ENCODE measurements at regions not wholly inside any gene's neighbourhood (a gene's known extent, or its start where the extent isn't known, plus 50 kb on each side); places are given as distances from the start of the nearest gene placed in this dataset.

DNA sequence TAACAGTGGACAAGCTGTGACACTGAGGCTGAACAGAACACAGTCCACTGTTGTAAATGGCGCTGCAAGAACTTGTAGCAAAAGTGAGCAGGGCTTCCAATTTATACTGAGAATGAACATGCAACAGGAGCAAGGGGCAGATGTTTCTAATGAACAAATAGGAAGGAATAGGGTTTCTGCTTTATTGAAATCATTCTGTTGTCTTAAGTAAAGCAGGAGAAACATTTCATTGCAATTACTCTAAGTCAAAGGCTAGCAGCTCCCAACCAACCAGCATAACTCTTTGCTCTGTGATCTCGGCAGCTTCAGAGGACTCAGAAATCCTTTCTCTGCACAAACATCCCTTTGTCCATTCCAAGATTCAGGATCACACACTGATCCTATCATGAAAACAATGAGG, 236.2 kb upstream of the PRSS58 start:
- no peaks in the 10 kb centered on the region for H4K20me1 ChIP-seq (ENCODE audit: insufficient read depth, low read length)
- H3K4me2 ChIP-seq (ENCODE audit: low read depth, low read length) = no peak overlapping the region
- no peaks in the 10 kb centered on the region for H3K79me2 ChIP-seq (ENCODE audit: insufficient read depth, low read length)
- H3K27ac ChIP-seq (ENCODE audit: extremely low read length, insufficient read depth, low read length) = no peak overlapping the region
- 20% methylated on average over 2 of the region's 2 CpGs for WGBS (ENCODE audit: low lambda C conversion rate)
- H2AFZ ChIP-seq (ENCODE audit: low read length) = no peak overlapping the region
- DNase-seq (ENCODE audit: low spot score) (no peak), ATAC-seq (no peak), FAIRE-seq (no peak)
- ChIA-PET CTCF (ENCODE audit: low intra/inter-chr PET ratio, low total read pairs) (no interaction called here), POLR2A (no interaction called here)
- H3K27me3 ChIP-seq (ENCODE audit: control insufficient read depth in 1 of 2, insufficient read depth in 2 of 2, low read length in 2 of 2) = peaks cover 0 to 5% of the 10 kb centered on the region in 2 experiments; a peak in 1 of 5 replicates
- no peak overlapping the region for H3K4me3 ChIP-seq (replicated peaks in 1 of 3; ENCODE audit: insufficient read depth in 1 of 3, low read depth in 2 of 3, low read length in 3 of 3)
- no peaks in the 10 kb centered on the region for H3K36me3 ChIP-seq (replicated peaks in 1 of 2; ENCODE audit: control insufficient read depth in 1 of 2, insufficient read depth in 2 of 2, low read length in 2 of 2)
- BruUV-seq (replicated peaks) = no TSS peak
- no peaks in the 10 kb centered on the region for H3K9me3 ChIP-seq (ENCODE audit: low read length)
- H3K4me1 ChIP-seq (ENCODE audit: insufficient read depth, low read length) = no peaks in the 10 kb centered on the region
- in situ Hi-C loops (cut with HindIII; ENCODE audit: extremely low pct_ligation_motif_present, low pct_unique_long_range_greater_than_20kb) = no loop called here
- intact Hi-C loops (cut with micrococcal nuclease; ENCODE audit: unreplicated experiment) = no loop called here
- TF ChIP-seq, protein P1, sequence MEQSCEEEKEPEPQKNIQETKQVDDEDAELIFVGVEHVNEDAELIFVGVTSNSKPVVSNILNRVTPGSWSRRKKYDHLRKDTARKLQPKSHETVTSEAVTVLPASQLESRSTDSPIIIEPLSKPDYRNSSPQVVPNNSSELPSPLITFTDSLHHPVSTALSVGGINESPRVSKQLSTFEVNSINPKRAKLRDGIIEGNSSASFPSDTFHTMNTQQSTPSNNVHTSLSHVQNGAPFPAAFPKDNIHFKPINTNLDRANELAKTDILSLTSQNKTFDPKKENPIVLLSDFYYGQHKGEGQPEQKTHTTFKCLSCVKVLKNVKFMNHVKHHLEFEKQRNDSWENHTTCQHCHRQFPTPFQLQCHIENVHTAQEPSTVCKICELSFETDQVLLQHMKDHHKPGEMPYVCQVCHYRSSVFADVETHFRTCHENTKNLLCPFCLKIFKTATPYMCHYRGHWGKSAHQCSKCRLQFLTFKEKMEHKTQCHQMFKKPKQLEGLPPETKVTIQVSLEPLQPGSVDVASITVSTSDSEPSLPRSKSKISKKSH (CRISPR knock-in tag; IDR thresholded peaks at IDR 0.05; ENCODE audit: borderline replicate concordance) = no peak
- TF ChIP-seq KDM5B (CRISPR knock-in tag; IDR thresholded peaks at IDR 0.05; ENCODE audit: borderline replicate concordance) = no peak
- TF ChIP-seq ZNF780A (CRISPR knock-in tag; IDR thresholded peaks at IDR 0.05) = no peak
- TF ChIP-seq TCF7 (IDR thresholded peaks at IDR 0.05; ENCODE audit: low read depth) = no peak
- no peak for TF ChIP-seq FOXK1 (CRISPR knock-in tag; IDR thresholded peaks at IDR 0.05; ENCODE audit: borderline replicate concordance, low read depth)
- TF ChIP-seq TBX3 (IDR thresholded peaks at IDR 0.05; ENCODE audit: borderline replicate concordance) = no peak
- TF ChIP-seq, protein P2, sequence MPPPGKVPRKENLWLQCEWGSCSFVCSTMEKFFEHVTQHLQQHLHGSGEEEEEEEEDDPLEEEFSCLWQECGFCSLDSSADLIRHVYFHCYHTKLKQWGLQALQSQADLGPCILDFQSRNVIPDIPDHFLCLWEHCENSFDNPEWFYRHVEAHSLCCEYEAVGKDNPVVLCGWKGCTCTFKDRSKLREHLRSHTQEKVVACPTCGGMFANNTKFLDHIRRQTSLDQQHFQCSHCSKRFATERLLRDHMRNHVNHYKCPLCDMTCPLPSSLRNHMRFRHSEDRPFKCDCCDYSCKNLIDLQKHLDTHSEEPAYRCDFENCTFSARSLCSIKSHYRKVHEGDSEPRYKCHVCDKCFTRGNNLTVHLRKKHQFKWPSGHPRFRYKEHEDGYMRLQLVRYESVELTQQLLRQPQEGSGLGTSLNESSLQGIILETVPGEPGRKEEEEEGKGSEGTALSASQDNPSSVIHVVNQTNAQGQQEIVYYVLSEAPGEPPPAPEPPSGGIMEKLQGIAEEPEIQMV (CRISPR knock-in tag; IDR thresholded peaks at IDR 0.05; ENCODE audit: low read depth) = no peak
- no peak for TF ChIP-seq ZKSCAN8 (CRISPR knock-in tag; IDR thresholded peaks at IDR 0.05; ENCODE audit: borderline replicate concordance)
- no peak for TF ChIP-seq MED13 (CRISPR knock-in tag; IDR thresholded peaks at IDR 0.05)
- TF ChIP-seq ZNF747 (CRISPR knock-in tag; IDR thresholded peaks at IDR 0.05; ENCODE audit: borderline replicate concordance) = no peak
- no peak for TF ChIP-seq SRF (IDR thresholded peaks at IDR 0.05; ENCODE audit: low read depth, low read length)
- no peak for TF ChIP-seq ARNT2 (CRISPR knock-in tag; IDR thresholded peaks at IDR 0.05; ENCODE audit: low read depth)
- TF ChIP-seq ZNF724P (CRISPR knock-in tag; IDR thresholded peaks at IDR 0.05; ENCODE audit: borderline replicate concordance) = no peak
- no peak for TF ChIP-seq CEBPB (IDR thresholded peaks at IDR 0.05; ENCODE audit: borderline replicate concordance, low read depth, low read length)
- TF ChIP-seq, protein P3, sequence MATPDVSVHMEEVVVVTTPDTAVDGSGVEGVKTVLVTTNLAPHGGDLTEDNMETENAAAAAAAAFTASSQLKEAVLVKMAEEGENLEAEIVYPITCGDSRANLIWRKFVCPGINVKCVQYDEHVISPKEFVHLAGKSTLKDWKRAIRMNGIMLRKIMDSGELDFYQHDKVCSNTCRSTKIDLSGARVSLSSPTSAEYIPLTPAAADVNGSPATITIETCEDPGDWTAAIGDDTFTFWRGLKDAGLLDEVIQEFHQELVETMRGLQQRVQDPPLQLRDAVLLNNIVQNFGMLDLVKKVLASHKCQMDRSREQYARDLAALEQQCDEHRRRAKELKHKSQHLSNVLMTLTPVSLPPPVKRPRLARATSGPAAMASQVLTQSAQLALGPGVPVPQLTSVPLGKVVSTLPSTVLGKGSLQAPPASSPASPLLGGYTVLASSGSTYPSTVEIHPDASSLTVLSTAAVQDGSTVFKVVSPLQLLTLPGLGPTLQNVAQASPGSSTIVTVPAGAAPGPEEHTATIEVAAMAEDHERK (CRISPR knock-in tag; IDR thresholded peaks at IDR 0.05; ENCODE audit: low read depth) = no peak
- H3K9ac ChIP-seq (ENCODE audit: insufficient read depth, low read depth, low read length) = no peak overlapping the region
